ENCODE measurements at regions not wholly inside any gene's neighbourhood (a gene's known extent, or its start where the extent isn't known, plus 50 kb on each side); places are given as distances from the start of the nearest gene placed in this dataset.

DNA sequence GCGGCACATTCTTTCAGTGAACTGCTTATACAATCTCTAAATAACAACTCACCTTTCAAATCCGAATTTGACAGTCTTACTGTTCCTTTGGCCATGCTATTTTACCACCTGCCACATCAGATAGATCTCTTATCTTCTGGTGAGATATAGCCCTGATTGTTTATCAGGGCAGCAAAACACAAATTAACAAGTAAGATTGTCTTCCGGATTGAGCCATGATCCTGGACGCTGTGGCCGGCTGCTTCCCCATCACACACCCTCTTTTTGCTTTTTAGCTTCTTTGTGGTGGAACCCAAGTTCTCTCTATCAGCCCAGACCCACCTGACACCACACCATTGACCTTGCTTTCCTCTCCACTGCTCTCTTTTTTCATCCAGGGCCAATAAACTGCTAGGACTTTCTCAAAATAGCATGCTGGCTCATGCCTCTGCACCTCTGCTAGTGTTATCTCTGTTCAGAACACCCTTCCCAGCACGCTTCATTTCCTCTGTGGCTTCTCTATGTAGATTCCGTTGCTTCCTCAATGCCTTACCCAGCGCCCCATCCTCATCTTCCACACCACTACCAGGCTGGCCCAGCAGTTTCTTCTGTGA, 111.8 kb upstream of the CNTNAP5 start:
- no peak overlapping the region for H3K27ac ChIP-seq
- TF ChIP-seq CTCF (IDR thresholded peaks at IDR 0.05), result no peak
- no peak for TF ChIP-seq POLR2A (IDR thresholded peaks at IDR 0.05)
- TF ChIP-seq EP300 (IDR thresholded peaks at IDR 0.05), result no peak
- no peak for DNase-seq (ENCODE audit: low spot score in 2 of 2)
- H3K9me3 ChIP-seq, result no peaks in the 10 kb centered on the region
- H3K4me3 ChIP-seq, result no peak overlapping the region
- no peaks in the 10 kb centered on the region for H3K4me1 ChIP-seq
- WGBS, 2 donors, result 73% methylated on average over 8 of the region's 8 CpGs
- H3K27me3 ChIP-seq, result no peaks in the 10 kb centered on the region
- H3K36me3 ChIP-seq, result no peaks in the 10 kb centered on the region

GRCh38 chr2:123915380-123915779, 109.7 kb upstream of the CNTNAP5 start:
- no peaks in the 10 kb centered on the region for H3K36me3 ChIP-seq
- H3K9me3 ChIP-seq, result no peaks in the 10 kb centered on the region
- no peaks in the 10 kb centered on the region for H3K27me3 ChIP-seq
- H3K4me1 ChIP-seq, result no peaks in the 10 kb centered on the region
- WGBS, 2 donors, result 75 to 82% methylated on average over 2 of the region's 2 CpGs
- no peak overlapping the region for H3K4me3 ChIP-seq
- no peak for TF ChIP-seq POLR2A (IDR thresholded peaks at IDR 0.05)
- no peak for TF ChIP-seq EP300 (IDR thresholded peaks at IDR 0.05)
- TF ChIP-seq CTCF (IDR thresholded peaks at IDR 0.05), result no peak
- no peak for DNase-seq (ENCODE audit: low spot score in 2 of 2)
- no peak overlapping the region for H3K27ac ChIP-seq

DNA sequence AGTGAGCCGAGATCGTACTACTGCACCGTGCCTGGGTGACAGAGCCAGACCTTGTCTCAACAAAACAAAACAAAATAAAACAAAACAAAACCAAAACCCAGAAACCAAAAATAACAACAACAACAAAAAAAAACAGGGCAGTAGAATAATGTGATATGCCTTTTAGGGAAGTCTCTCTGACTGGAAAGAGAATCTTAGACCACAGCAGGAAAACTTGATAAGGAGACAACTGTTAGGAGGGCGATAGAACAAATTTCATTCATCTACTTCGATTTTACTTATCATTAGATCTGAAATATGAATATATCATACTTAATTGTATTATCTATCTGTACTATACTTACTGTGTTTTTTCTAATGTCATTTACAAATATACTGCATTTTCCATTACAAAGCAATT, 109.0 kb upstream of the CNTNAP5 start:
- no peaks in the 10 kb centered on the region for H3K27me3 ChIP-seq
- H3K4me1 ChIP-seq, result no peaks in the 10 kb centered on the region
- no peak for DNase-seq (ENCODE audit: low spot score in 2 of 2)
- no peak overlapping the region for H3K4me3 ChIP-seq
- H3K36me3 ChIP-seq, result no peaks in the 10 kb centered on the region
- no peaks in the 10 kb centered on the region for H3K9me3 ChIP-seq
- TF ChIP-seq POLR2A (IDR thresholded peaks at IDR 0.05), result no peak
- 79 to 88% methylated on average over 5 of the region's 5 CpGs for WGBS, 2 donors
- no peak overlapping the region for H3K27ac ChIP-seq

GRCh38 chr2:123916531-123916930, 108.6 kb upstream of the CNTNAP5 start:
- whole genome bisulfite sequencing, 2 donors, result 52 to 58% methylated on average over 1 of the region's 1 CpG
- DNase-seq (ENCODE audit: low spot score in 2 of 2), result no peak
- Histone ChIP-seq H3K4me1 (no peaks in the 10 kb centered on the region), H3K27me3 (no peaks in the 10 kb centered on the region), H3K9me3 (no peaks in the 10 kb centered on the region), H3K4me3 (no peak overlapping the region), H3K27ac (no peak overlapping the region), H3K36me3 (no peaks in the 10 kb centered on the region)
- no peak for TF ChIP-seq CTCF (IDR thresholded peaks at IDR 0.05)
- TF ChIP-seq POLR2A (IDR thresholded peaks at IDR 0.05), result no peak
- TF ChIP-seq EP300 (IDR thresholded peaks at IDR 0.05), result no peak

DNA sequence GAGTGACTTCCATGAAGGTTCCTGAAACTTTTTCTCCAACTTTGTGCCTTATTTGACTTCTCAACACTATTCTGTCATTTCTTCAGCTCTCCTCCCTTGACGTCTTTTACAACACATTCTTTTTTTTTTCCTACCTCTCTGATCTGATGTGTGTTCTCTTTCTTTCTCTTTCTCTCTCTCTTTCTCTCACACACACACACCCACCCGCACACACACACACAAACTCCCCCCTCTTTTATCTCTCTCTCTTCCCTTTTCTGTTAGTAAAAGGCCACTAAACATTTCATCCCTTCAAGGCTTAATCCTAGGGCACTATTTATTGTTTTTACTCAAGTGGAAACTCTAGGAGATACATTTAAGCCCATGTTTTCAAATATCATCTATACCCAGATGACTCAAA, 107.8 kb upstream of the CNTNAP5 start:
- Histone ChIP-seq H3K27ac (no peak overlapping the region), H3K9me3 (no peaks in the 10 kb centered on the region), H3K36me3 (no peaks in the 10 kb centered on the region), H3K27me3 (no peaks in the 10 kb centered on the region), H3K4me1 (no peaks in the 10 kb centered on the region), H3K4me3 (no peak overlapping the region)
- 62 to 72% methylated on average over 2 of the region's 2 CpGs for WGBS, 2 donors
- TF ChIP-seq POLR2A (IDR thresholded peaks at IDR 0.05), result no peak
- no peak for DNase-seq (ENCODE audit: low spot score in 2 of 2)

DNA sequence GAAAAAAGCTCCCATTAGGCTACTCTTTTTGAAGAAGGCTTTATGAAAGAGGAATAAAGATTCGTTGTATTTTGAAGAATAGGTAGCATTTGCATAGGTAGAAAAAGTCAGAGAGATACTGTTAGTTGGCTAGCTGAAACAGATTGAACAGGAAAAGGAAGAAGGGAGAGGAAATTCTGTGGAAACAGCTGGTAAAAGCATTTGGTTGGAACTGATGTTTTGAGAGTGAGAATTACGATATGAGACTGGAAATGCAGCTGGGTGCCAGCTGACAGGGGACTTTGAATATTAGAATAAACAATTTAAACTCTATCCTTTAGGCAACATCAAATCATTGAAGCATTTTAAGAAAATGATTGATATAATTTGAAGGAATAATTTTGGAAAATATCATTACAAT, 96.7 kb upstream of the CNTNAP5 start:
- H3K4me1 ChIP-seq, result no peaks in the 10 kb centered on the region
- DNase-seq (ENCODE audit: low spot score in 2 of 2), result no peak
- 45 to 49% methylated on average over 2 of the region's 2 CpGs for WGBS, 2 donors
- H3K27me3 ChIP-seq, result no peaks in the 10 kb centered on the region
- no peaks in the 10 kb centered on the region for H3K36me3 ChIP-seq
- H3K4me3 ChIP-seq, result no peak overlapping the region
- TF ChIP-seq POLR2A (IDR thresholded peaks at IDR 0.05), result no peak
- H3K27ac ChIP-seq, result no peak overlapping the region
- peaks cover 0 to 2% (median 0%) of the 10 kb centered on the region in 4 donors for H3K9me3 ChIP-seq

DNA sequence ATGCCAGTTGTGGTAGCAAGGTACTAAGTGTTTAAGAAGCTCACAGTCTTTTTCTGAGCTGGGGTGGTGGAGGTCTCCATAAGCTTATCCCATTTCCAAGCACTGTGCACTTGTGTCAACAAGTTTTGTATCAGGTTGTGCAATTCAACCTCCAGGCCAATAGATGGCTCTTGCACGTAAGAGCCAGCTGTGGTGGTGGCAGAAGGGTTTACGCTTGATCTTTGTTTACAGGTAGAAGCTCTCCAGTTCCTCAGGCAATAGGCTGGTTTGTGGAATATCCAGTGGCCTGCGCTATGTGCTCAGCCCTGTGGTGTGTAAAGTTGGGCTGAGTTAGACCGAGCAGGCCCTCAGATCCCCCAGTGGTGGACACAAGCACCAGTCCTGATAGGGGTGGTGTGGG, 89.7 kb upstream of the CNTNAP5 start:
- no peak for TF ChIP-seq POLR2A (IDR thresholded peaks at IDR 0.05)
- TF ChIP-seq CTCF (IDR thresholded peaks at IDR 0.05), result no peak
- no peak for TF ChIP-seq EP300 (IDR thresholded peaks at IDR 0.05)
- no peak overlapping the region for H3K4me3 ChIP-seq
- WGBS, 2 donors, result 94 to 96% methylated on average over 4 of the region's 4 CpGs
- H3K27me3 ChIP-seq, result no peaks in the 10 kb centered on the region
- H3K36me3 ChIP-seq, result no peaks in the 10 kb centered on the region
- H3K4me1 ChIP-seq, result no peaks in the 10 kb centered on the region
- H3K27ac ChIP-seq, result no peak overlapping the region
- H3K9me3 ChIP-seq, result peaks cover 0 to 4% (median 0%) of the 10 kb centered on the region in 4 donors
- DNase-seq (ENCODE audit: low spot score in 2 of 2), result no peak

All from tibial nerve (tissue), 4 donors.